ENCODE measurements at regions not wholly inside any gene's neighbourhood (a gene's known extent, or its start where the extent isn't known, plus 50 kb on each side); places are given as distances from the start of the nearest gene placed in this dataset.
"Not testable (repeated sequence)": the region's sequence is repeated elsewhere in the genome, so short reads cannot be mapped to it uniquely, and the experiment has no call there.

DNA sequence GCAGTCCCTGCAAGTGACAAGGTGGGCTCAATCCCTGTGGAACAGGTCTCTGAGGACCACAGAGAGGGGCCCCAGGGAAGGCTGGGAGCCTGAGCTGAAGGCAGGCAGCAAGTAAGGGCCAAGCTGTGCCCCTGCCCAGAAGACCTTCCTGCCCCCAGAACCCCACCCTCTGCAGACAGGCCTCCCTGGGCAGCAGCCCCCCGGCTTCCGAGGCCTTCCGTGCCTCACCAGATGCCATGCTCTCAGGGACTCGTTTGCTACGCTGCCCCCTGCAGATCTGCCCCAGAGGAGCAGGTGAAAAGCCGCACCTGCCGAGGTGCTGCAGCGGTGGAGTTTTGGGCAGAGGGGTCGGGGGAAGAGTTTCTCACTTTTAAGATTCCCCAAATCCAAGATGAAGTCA is 125.4 kb upstream of the AKAP13 start:
- not testable (repeated sequence) for TF ChIP-seq EZH2phosphoT487 (IDR thresholded peaks at IDR 0.05; ENCODE audit: insufficient read depth, low read depth); EZH2 (IDR thresholded peaks at IDR 0.05; ENCODE audit: insufficient read depth, poor library complexity, severe bottlenecking)

Data from GM23248 (cell line).